ENCODE measurements at regions not wholly inside any gene's neighbourhood (a gene's known extent, or its start where the extent isn't known, plus 50 kb on each side); places are given as distances from the start of the nearest gene placed in this dataset.

GRCh38 chr4:125975861-125976397 lies 661.2 kb downstream of the FAT4 start:
- H3K36me3 Mint-ChIP-seq: peaks cover 5% of the 10 kb centered on the region
- no peak for DNase-seq (ENCODE audit: low spot score in 2 of 2, unreplicated experiment in 2 of 2)
- no peaks in the 10 kb centered on the region for H3K27me3 Mint-ChIP-seq (ENCODE audit: low read depth)
- H3K9me3 Mint-ChIP-seq: peaks cover 13% of the 10 kb centered on the region
- TF ChIP-seq CTCF (IDR thresholded peaks at IDR 0.05; ENCODE audit: unreplicated experiment): no peak
- H3K27ac Mint-ChIP-seq: no peak overlapping the region
- no peak overlapping the region for H3K4me3 Mint-ChIP-seq
- no peaks in the 10 kb centered on the region for H3K4me1 Mint-ChIP-seq

- no peaks in the 10 kb centered on the region for H3K4me1 Mint-ChIP-seq
These were observed 665.2 kb downstream of the FAT4 start for GRCh38 chr4:125979950-125980349.

GRCh38 chr4:125983168-125983567 lies 668.4 kb downstream of the FAT4 start:
- no peak for TF ChIP-seq CTCF (IDR thresholded peaks at IDR 0.05; ENCODE audit: unreplicated experiment)
- Mint-ChIP-seq H3K4me3 (no peak overlapping the region), H3K27ac (no peak overlapping the region), H3K4me1 (no peaks in the 10 kb centered on the region), H3K36me3 (no peaks in the 10 kb centered on the region), H3K9me3 (no peaks in the 10 kb centered on the region), H3K27me3 (ENCODE audit: low read depth) (no peaks in the 10 kb centered on the region)
- DNase-seq (ENCODE audit: low spot score in 2 of 2, unreplicated experiment in 2 of 2): no peak

More at GRCh38 chr4:125979950-125980349, 665.2 kb downstream of the FAT4 start:
- no peaks in the 10 kb centered on the region for H3K27me3 Mint-ChIP-seq (ENCODE audit: low read depth)
- no peak overlapping the region for H3K4me3 Mint-ChIP-seq
- H3K9me3 Mint-ChIP-seq: peaks cover 4% of the 10 kb centered on the region
- TF ChIP-seq CTCF (IDR thresholded peaks at IDR 0.05; ENCODE audit: unreplicated experiment): no peak
- no peak for DNase-seq (ENCODE audit: low spot score in 2 of 2, unreplicated experiment in 2 of 2)
- no peak overlapping the region for H3K27ac Mint-ChIP-seq
- H3K36me3 Mint-ChIP-seq: no peaks in the 10 kb centered on the region

GRCh38 chr4:125985856-125986255 lies 671.1 kb downstream of the FAT4 start:
- no peaks in the 10 kb centered on the region for H3K27me3 Mint-ChIP-seq (ENCODE audit: low read depth)
- no peak overlapping the region for H3K4me3 Mint-ChIP-seq
- H3K36me3 Mint-ChIP-seq: no peaks in the 10 kb centered on the region
- H3K4me1 Mint-ChIP-seq: no peaks in the 10 kb centered on the region
- no peaks in the 10 kb centered on the region for H3K9me3 Mint-ChIP-seq
- no peak for DNase-seq (ENCODE audit: low spot score in 2 of 2, unreplicated experiment in 2 of 2)
- TF ChIP-seq CTCF (IDR thresholded peaks at IDR 0.05; ENCODE audit: unreplicated experiment): no peak
- H3K27ac Mint-ChIP-seq: no peak overlapping the region

- no peaks in the 10 kb centered on the region for H3K9me3 Mint-ChIP-seq
- no peak for DNase-seq (ENCODE audit: low spot score in 2 of 2, unreplicated experiment in 2 of 2)
- H3K27me3 Mint-ChIP-seq (ENCODE audit: low read depth): no peaks in the 10 kb centered on the region
- no peak for TF ChIP-seq CTCF (IDR thresholded peaks at IDR 0.05; ENCODE audit: unreplicated experiment)
- no peak overlapping the region for H3K4me3 Mint-ChIP-seq
- no peak overlapping the region for H3K27ac Mint-ChIP-seq
- no peaks in the 10 kb centered on the region for H3K4me1 Mint-ChIP-seq
- no peaks in the 10 kb centered on the region for H3K36me3 Mint-ChIP-seq
These were observed 671.6 kb downstream of the FAT4 start for GRCh38 chr4:125986307-125986706.

GRCh38 chr4:125988464-125988863 lies 673.7 kb downstream of the FAT4 start:
- Mint-ChIP-seq H3K4me1 (peaks cover 1% of the 10 kb centered on the region), H3K36me3 (no peaks in the 10 kb centered on the region), H3K9me3 (no peaks in the 10 kb centered on the region), H3K27me3 (ENCODE audit: low read depth) (no peaks in the 10 kb centered on the region), H3K27ac (no peak overlapping the region), H3K4me3 (no peak overlapping the region)
- TF ChIP-seq CTCF (IDR thresholded peaks at IDR 0.05; ENCODE audit: unreplicated experiment): no peak
- DNase-seq (ENCODE audit: low spot score in 2 of 2, unreplicated experiment in 2 of 2): no peak
